T-helper 17 cell (primary cell): ENCODE measurements at regions not wholly inside any gene's neighbourhood (a gene's known extent, or its start where the extent isn't known, plus 50 kb on each side); places are given as distances from the start of the nearest gene placed in this dataset.

Source experiments
- ATAC-seq: fragments of 150-1000 bp; cut with Tn5 transposase; 2 replicates; pipeline ENCODE4 v1.10.0; 2021; ENCODE audit warnings: mild to moderate bottlenecking, moderate library complexity
- DNase-seq, 3 donors: peaks; one replicate each; pipeline versions ENCODE4 v3.0.0 to v3.0.0-alpha.2; 2020 to 2021
- H3K9me3 ChIP-seq: one replicate; pipeline ENCODE4 v1.7.0; 2013; ENCODE audit warnings: low read length, mild to moderate bottlenecking; ENCODE audit not compliant: control insufficient read depth, poor library complexity, severe bottlenecking
- H3K27ac Mint-ChIP-seq: one replicate; pipeline ENCODE4 v1.8.0; 2022; ENCODE audit warnings: mild to moderate bottlenecking, moderate library complexity, mixed read lengths
- H3K27me3 Mint-ChIP-seq: one replicate; pipeline ENCODE4 v1.8.0; 2022; ENCODE audit warnings: mixed read lengths
- H3K36me3 Mint-ChIP-seq: one replicate; pipeline ENCODE4 v1.8.0; 2022; ENCODE audit warnings: low read depth, mixed read lengths
- H3K4me1 Mint-ChIP-seq: one replicate; pipeline ENCODE4 v1.8.0; 2022; ENCODE audit warnings: mild to moderate bottlenecking, mixed read lengths
- H3K4me3 Mint-ChIP-seq: one replicate; pipeline ENCODE4 v1.8.0; 2022; ENCODE audit warnings: mild to moderate bottlenecking, moderate library complexity, mixed read lengths

DNA sequence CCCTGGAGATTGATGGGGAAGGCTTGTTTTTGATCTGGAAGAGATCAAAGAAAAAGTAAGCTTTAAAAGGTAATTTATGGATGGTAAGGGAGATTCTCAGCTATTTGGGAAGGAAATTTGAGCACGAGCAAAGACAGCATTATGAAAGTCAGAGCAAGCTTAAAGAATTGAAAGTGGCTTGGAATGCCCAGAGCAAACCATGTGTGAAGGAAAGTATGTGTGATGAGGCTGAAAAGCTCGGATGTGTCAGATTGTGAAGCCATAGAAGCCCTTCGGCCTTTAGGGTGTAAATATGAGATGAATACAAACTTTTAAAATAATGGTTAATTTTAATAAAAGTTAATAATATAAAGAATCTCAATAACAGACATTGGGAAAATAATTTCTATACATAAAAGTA is 377.4 kb upstream of the DSEL start:
- H3K27me3 Mint-ChIP-seq, result no peaks in the 10 kb centered on the region
- no peak for DNase-seq

DNA sequence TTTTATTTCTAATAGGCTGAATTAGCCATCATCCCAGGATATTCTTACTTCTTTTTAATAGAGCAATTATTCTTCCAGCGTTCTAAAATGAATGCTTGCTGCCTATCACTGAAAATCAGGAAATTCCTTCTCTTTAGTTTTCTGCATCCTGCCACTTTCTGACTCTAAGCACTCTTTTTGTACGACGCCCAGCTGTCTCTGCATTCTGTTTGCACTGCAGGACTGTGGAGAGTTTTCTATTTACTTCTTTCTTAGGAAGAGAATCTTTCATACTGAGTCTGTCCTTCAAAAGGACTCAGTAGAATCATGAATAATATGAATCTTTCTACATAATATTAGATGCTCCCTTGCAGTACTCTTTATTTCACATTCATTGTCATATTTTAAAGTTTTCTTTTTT is 360.4 kb upstream of the DSEL start:
- DNase-seq, result no peak
- no peak overlapping the region for H3K4me3 Mint-ChIP-seq
- H3K27me3 Mint-ChIP-seq, result no peaks in the 10 kb centered on the region
- no peak for ATAC-seq
- no peaks in the 10 kb centered on the region for H3K4me1 Mint-ChIP-seq
- no peaks in the 10 kb centered on the region for H3K36me3 Mint-ChIP-seq
- no peaks in the 10 kb centered on the region for H3K9me3 ChIP-seq
- H3K27ac Mint-ChIP-seq, result no peak overlapping the region

More for the DNA sequence above, 377.4 kb upstream of the DSEL start:
- Mint-ChIP-seq H3K36me3 (no peaks in the 10 kb centered on the region), H3K4me3 (no peak overlapping the region), H3K4me1 (no peaks in the 10 kb centered on the region), H3K27ac (no peak overlapping the region)
- no peak for ATAC-seq
- no peaks in the 10 kb centered on the region for H3K9me3 ChIP-seq

DNA sequence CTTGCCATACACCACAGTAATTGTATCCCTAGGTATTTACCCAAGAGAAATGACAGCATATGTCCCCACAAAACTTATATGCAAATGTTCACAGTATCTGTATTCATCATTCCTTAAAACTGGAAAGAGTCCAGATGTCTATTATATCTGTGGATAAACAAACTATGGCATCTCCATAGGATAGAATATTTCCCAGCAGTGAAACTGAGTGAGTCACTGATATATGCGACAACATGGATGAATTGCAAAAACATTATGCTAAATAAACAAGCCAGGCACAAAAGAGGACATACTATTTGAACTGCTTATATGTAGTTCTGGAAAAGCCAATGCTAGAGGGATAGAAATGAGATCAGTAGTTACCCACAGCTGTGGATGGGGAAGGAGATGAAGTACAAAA is 359.4 kb upstream of the DSEL start:
- DNase-seq (no peak), ATAC-seq (no peak)
- H3K4me3 Mint-ChIP-seq, result no peak overlapping the region
- no peak overlapping the region for H3K27ac Mint-ChIP-seq
- H3K36me3 Mint-ChIP-seq, result no peaks in the 10 kb centered on the region
- no peaks in the 10 kb centered on the region for H3K9me3 ChIP-seq
- no peaks in the 10 kb centered on the region for H3K4me1 Mint-ChIP-seq
- no peaks in the 10 kb centered on the region for H3K27me3 Mint-ChIP-seq

GRCh38 chr18:67875060-67875459 is 358.5 kb upstream of the DSEL start:
- DNase-seq (no peak), ATAC-seq (no peak)
- no peak overlapping the region for H3K4me3 Mint-ChIP-seq
- no peaks in the 10 kb centered on the region for H3K36me3 Mint-ChIP-seq
- H3K4me1 Mint-ChIP-seq, result no peaks in the 10 kb centered on the region
- no peaks in the 10 kb centered on the region for H3K9me3 ChIP-seq
- H3K27me3 Mint-ChIP-seq, result no peaks in the 10 kb centered on the region
- H3K27ac Mint-ChIP-seq, result no peak overlapping the region

DNA sequence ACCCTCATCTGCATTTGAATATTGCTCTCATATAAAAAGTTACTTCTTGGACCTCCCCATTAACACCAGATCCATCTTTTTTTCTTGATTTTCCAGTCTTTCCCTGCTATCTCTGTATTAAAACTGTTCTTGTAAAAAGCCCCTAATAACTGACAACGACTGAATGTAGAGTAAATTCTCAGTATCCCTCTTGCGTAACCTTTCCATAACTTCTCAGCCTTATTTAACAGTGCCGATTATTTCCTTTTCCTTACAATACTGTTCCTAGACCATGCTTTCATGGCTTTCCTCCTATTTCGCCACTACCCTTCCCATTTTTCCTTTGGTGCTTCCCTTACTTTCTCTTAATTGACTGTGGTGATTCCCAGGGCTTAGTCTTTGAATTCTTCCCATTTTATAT is 348.9 kb upstream of the DSEL start:
- no peak overlapping the region for H3K27ac Mint-ChIP-seq
- H3K4me3 Mint-ChIP-seq, result no peak overlapping the region
- ATAC-seq, result no peak
- DNase-seq, result no peak
- no peaks in the 10 kb centered on the region for H3K27me3 Mint-ChIP-seq
- H3K36me3 Mint-ChIP-seq, result no peaks in the 10 kb centered on the region
- H3K9me3 ChIP-seq, result no peaks in the 10 kb centered on the region
- no peaks in the 10 kb centered on the region for H3K4me1 Mint-ChIP-seq

DNA sequence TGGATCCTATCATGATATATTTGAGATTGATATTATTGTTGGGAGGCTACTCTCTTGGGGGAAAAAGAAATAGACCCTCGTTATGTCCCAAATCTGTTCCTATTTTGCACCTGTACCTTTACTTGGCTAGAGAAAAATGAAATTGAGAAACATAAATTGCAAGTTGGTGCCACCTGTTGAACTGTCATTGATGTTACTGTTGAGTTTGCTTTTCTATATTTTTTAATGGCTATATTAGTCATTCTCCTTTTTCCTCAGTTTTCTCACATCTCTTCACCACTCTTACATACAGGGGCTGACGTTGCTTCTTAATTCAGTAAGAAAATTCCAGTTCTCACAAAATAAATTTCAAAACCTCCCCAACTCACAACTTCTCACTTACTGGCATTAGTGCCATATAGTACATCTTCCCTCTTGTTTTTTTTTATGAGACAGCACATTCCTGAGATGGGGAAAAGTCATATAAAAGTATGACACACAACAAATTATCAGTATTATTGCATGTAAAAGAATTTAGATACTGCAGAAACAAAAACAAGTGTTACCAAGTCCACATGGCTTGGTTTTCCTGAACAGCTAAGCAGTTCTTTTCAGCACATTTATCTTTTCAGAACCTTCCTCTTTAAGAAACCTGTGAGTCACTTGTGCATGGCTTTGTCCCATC is 348.3 kb upstream of the DSEL start:
- H3K4me3 Mint-ChIP-seq, result no peak overlapping the region
- ATAC-seq (no peak), DNase-seq (no peak)
- no peaks in the 10 kb centered on the region for H3K9me3 ChIP-seq
- H3K36me3 Mint-ChIP-seq, result no peaks in the 10 kb centered on the region
- no peaks in the 10 kb centered on the region for H3K27me3 Mint-ChIP-seq
- no peak overlapping the region for H3K27ac Mint-ChIP-seq
- no peaks in the 10 kb centered on the region for H3K4me1 Mint-ChIP-seq

DNA sequence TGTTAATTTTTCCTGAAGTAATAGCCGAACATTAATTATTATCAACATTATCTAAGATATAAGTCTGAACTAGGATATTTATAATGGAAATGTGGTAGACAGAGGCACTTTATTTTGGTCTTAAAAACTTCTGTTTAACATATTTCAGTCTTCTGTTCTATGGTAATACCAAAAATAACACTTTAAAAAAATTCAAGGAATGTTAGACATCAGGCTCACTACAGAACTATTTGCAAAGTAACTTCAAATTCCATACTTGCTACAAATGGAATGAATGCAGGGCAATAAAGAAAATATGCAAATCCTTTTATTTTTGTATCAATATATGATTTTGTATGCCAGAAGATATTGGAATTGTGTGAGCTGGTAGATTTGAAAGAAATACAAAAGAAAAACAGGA is 345.5 kb upstream of the DSEL start:
- H3K4me3 Mint-ChIP-seq, result no peak overlapping the region
- ATAC-seq (no peak), DNase-seq (no peak)
- H3K36me3 Mint-ChIP-seq, result no peaks in the 10 kb centered on the region
- H3K27ac Mint-ChIP-seq, result no peak overlapping the region
- H3K4me1 Mint-ChIP-seq, result no peaks in the 10 kb centered on the region
- H3K27me3 Mint-ChIP-seq, result no peaks in the 10 kb centered on the region
- H3K9me3 ChIP-seq, result no peaks in the 10 kb centered on the region

- no peak for DNase-seq
- Mint-ChIP-seq H3K4me3 (no peak overlapping the region), H3K4me1 (no peaks in the 10 kb centered on the region), H3K36me3 (no peaks in the 10 kb centered on the region), H3K27me3 (no peaks in the 10 kb centered on the region), H3K27ac (no peak overlapping the region)
- H3K9me3 ChIP-seq, result no peaks in the 10 kb centered on the region
- no peak for ATAC-seq
Observed at GRCh38 chr18:67854340-67854739, 337.8 kb upstream of the DSEL start.

GRCh38 chr18:67846422-67847098 is 330.0 kb upstream of the DSEL start:
- Mint-ChIP-seq H3K4me3 (no peak overlapping the region), H3K36me3 (no peaks in the 10 kb centered on the region), H3K27me3 (no peaks in the 10 kb centered on the region), H3K4me1 (no peaks in the 10 kb centered on the region), H3K27ac (no peak overlapping the region)
- ATAC-seq (no peak), DNase-seq (no peak)
- no peaks in the 10 kb centered on the region for H3K9me3 ChIP-seq

GRCh38 chr18:67845035-67845434 is 328.5 kb upstream of the DSEL start:
- Mint-ChIP-seq H3K4me1 (no peaks in the 10 kb centered on the region), H3K4me3 (no peak overlapping the region), H3K27ac (no peak overlapping the region), H3K27me3 (no peaks in the 10 kb centered on the region), H3K36me3 (no peaks in the 10 kb centered on the region)
- DNase-seq, result no peak
- no peaks in the 10 kb centered on the region for H3K9me3 ChIP-seq
- no peak for ATAC-seq

GRCh38 chr18:67840379-67840778 is 323.9 kb upstream of the DSEL start:
- Mint-ChIP-seq H3K4me3 (no peak overlapping the region), H3K27me3 (no peaks in the 10 kb centered on the region), H3K36me3 (peaks cover 2% of the 10 kb centered on the region), H3K27ac (no peak overlapping the region), H3K4me1 (no peaks in the 10 kb centered on the region)
- ATAC-seq (no peak), DNase-seq (no peak)
- no peaks in the 10 kb centered on the region for H3K9me3 ChIP-seq

- Mint-ChIP-seq H3K4me3 (no peak overlapping the region), H3K36me3 (peaks cover 2% of the 10 kb centered on the region), H3K27me3 (peaks cover 5% of the 10 kb centered on the region), H3K4me1 (no peaks in the 10 kb centered on the region), H3K27ac (no peak overlapping the region)
- ATAC-seq, result no peak
- no peak for DNase-seq
- H3K9me3 ChIP-seq, result no peaks in the 10 kb centered on the region
Observed at GRCh38 chr18:67818432-67818831, 301.9 kb upstream of the DSEL start.

GRCh38 chr18:67815280-67815679 is 298.8 kb upstream of the DSEL start:
- H3K27ac Mint-ChIP-seq, result no peak overlapping the region
- no peak overlapping the region for H3K4me3 Mint-ChIP-seq
- no peaks in the 10 kb centered on the region for H3K9me3 ChIP-seq
- no peaks in the 10 kb centered on the region for H3K4me1 Mint-ChIP-seq
- no peaks in the 10 kb centered on the region for H3K36me3 Mint-ChIP-seq
- DNase-seq (no peak), ATAC-seq (no peak)
- H3K27me3 Mint-ChIP-seq, result peaks cover 2% of the 10 kb centered on the region

GRCh38 chr18:67813380-67814028 is 297.0 kb upstream of the DSEL start:
- Mint-ChIP-seq H3K36me3 (no peaks in the 10 kb centered on the region), H3K27ac (no peak overlapping the region), H3K4me1 (no peaks in the 10 kb centered on the region), H3K4me3 (no peak overlapping the region), H3K27me3 (no peaks in the 10 kb centered on the region)
- no peaks in the 10 kb centered on the region for H3K9me3 ChIP-seq
- ATAC-seq (no peak), DNase-seq (no peak)
